ENCODE measurements at regions not wholly inside any gene's neighbourhood (a gene's known extent, or its start where the extent isn't known, plus 50 kb on each side); places are given as distances from the start of the nearest gene placed in this dataset.

- no peak for DNase-seq
Measured at GRCh38 chr18:10230072-10230471, 224.4 kb upstream of the APCDD1 start.

- DNase-seq, result no peak
Measured at GRCh38 chr18:10231220-10231619, 223.2 kb upstream of the APCDD1 start.

- DNase-seq, result no peak
Measured at GRCh38 chr18:10232062-10232461, 222.4 kb upstream of the APCDD1 start.

- DNase-seq, result no peak
Measured at GRCh38 chr18:10233082-10233875, 221.2 kb upstream of the APCDD1 start.

GRCh38 chr18:10234281-10234680 lies 220.2 kb upstream of the APCDD1 start:
- DNase-seq, result no peak

DNA sequence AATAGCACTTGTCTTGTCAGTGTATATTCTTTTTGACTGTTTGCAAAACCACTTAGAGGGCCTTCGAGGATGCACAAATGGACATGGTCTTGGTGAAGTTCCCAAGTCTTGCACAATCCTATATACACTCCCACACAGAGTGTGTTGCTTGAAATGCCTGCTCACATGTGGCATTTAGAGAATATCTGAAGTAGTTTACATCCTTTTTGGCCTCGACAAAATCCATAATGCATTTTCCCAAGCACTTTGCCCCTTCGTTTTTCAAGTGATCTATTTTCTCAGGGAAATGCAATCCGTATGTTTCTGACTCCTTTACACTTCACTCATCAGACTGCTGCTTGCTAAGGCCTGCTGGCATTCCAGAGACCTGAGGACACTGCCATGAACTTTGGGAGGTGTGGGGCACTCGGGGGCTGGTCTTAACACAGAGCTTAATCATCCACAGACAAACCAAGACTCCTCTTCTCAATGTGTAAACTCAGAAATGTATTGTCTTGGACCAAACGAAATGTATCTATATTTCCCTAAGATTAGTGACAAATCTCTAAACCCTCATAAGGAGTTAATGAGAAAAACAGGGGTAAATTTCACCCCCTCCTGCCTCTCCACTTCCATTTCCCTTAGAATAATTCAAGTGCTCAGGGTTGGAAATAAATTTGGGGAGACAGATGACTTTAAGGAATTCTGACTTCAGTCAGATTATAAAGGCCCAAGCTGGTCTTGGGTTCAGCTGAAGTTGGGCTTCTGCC lies 219.3 kb upstream of the APCDD1 start:
- DNase-seq, result peak; percentile 83

DNA sequence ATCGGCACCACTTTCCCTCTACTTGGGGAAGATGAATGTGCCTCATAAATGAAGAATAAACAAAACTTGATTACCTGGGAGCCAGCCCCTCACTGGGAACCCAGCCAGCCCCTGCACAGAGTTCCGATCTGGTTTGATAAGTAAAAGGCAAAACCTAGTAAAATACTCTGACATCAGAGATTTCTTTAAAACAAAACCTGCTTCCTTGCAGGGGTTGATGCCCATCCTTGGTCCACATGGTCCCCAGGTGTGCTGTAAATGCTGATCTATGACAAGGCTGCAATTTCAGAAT lies 218.8 kb upstream of the APCDD1 start:
- DNase-seq, result no peak

DNA sequence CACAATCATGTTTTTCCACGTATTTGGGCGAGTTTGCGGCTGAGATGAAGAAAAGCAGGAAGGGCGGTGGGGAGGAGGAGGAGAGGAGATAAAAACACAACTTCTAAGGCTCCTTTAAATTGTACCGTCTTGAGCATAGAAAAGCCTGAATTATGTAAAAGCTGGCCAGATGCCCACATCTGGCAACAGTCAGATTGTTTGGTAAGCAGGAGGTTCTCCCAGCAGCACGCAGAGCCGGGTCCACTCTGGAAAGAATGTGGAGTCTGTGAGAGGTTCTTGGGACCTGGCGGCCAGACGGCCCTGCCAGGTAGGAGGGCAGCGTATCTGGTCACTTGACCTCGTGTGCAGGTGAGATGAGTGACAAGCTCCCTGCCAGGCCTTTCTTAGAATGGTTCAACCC lies 215.3 kb upstream of the APCDD1 start:
- peak; percentile 71 for DNase-seq

GRCh38 chr18:10239991-10240634 lies 214.3 kb upstream of the APCDD1 start:
- DNase-seq, result no peak

DNA sequence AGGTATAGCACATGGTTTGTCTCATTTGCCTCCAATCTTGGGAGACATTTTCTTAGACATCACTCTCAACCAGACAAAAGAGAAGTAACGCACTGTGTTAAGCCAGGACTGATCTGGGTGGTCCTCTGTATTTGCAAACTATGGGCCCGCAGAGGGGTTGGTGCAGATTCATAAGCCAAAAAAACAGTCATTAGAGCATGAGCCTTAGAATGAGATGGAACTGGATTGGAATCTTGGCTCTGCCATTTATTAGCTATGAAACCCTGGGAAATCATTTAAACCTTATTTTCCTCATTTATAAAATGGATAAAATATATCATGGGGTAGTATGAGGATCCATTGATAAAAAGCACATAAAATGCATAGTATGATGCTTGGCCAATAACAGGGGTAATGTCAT lies 213.5 kb upstream of the APCDD1 start:
- no peak for DNase-seq

GRCh38 chr18:10241579-10241978 lies 212.9 kb upstream of the APCDD1 start:
- no peak for DNase-seq

GRCh38 chr18:10242936-10243680 lies 211.3 kb upstream of the APCDD1 start:
- peak; percentile 69 for DNase-seq

DNA sequence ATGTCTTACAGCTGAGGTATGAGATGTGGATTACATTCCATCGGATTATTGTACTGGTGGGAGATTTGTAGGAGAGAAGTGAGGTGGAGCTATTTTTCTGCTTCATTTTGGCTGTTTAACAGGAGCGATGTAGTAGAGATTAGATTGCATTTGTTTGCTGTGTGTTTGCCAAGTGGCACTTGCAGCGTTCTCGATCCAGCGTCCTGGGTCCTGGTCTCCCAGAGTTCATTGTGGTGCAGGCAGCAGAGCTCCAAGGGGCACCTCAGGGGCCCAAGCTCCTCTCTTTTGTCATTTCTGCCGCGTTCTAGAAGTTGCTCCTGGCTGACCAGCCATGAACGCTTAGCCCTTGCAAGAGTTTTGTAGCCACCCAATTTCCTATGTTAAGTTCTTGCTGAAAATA lies 210.1 kb upstream of the APCDD1 start:
- no peak for DNase-seq

GRCh38 chr18:10245031-10245845 lies 209.2 kb upstream of the APCDD1 start:
- DNase-seq, result peak; percentile 57

DNA sequence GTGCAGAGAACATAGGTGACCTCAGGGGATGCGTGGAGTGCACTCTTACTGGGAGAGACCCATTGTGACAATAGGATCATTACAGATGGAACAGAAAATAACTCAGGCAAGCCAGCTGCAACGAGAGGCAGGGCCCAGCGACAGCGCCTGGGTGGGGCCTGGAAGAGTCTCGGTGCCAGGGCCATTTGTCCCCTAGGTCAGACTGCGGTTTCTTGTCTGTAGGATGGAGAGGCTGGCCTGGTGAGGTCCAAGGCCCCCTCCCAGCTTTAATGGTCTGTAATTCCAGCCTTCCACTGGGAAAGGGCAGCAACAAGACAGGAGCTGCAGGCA lies 208.6 kb upstream of the APCDD1 start:
- no peak for DNase-seq

- DNase-seq, result peak; percentile 82
Measured at GRCh38 chr18:10247021-10247741, 207.3 kb upstream of the APCDD1 start.

DNA sequence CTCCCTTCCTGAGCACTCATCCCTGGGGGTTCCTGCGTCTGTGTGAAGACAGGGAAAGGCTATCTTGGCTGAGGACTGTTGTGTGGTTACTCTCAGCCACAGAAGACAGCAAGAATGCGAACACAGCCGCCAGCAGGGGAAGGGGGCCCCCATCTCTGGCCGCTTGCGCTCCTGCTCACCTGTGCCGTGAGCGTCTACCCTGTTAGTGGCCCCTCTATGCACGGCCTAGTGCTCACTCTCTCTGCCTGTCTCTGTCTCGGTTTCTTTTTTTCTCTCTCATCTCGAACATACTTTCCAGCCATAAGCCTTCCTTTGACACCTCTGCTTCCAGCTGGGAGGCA lies 206.7 kb upstream of the APCDD1 start:
- no peak for DNase-seq

- DNase-seq, result no peak
Measured at GRCh38 chr18:10248738-10249137, 205.7 kb upstream of the APCDD1 start.

DNA sequence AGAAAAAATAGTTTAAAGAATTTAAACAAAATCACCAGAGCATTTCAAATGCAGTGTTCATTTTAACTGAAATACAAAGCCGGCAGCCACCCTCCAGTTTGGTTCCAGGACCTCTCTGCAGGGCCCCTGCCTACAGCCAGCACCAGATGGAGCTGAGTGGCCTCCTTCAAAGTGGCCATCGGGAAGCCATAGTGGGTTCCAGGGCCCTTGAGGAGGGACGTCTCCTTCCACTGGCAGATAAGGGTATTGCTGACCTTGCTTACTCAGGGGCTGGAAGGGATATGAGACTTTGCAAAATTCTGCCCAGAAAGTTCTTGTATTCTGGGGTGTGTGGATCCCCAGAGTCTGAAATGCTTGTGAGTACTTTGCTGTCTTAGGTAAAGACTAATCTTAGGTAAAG lies 205.2 kb upstream of the APCDD1 start:
- no peak for DNase-seq

GRCh38 chr18:10249801-10250200 lies 204.6 kb upstream of the APCDD1 start:
- DNase-seq, result no peak

- no peak for DNase-seq
Measured at GRCh38 chr18:10252494-10252893, 201.9 kb upstream of the APCDD1 start.

All from eye (tissue), 1 donor.